Esophagus squamous epithelium (tissue), 5 donors: ENCODE measurements at regions not wholly inside any gene's neighbourhood (a gene's known extent, or its start where the extent isn't known, plus 50 kb on each side); places are given as distances from the start of the nearest gene placed in this dataset.

Experiments used
- DNase-seq: peaks from one replicate; lab custom pipeline; 2025; lab: John Stamatoyannopoulos, UW
- H3K27ac ChIP-seq, 4 donors: fragments of 200-600 bp; sonication (generic); one replicate each; pipeline ENCODE4 v1.5.1; 2016 to 2019; ENCODE audit warnings: mild to moderate bottlenecking in 1 of 4
- H3K27me3 ChIP-seq, 4 donors: fragments of 200-600 bp; sonication (generic); 1 replicate in 3 of 4; 2 replicates in 1 of 4; pipeline versions ENCODE4 v1.5.1 to v1.6.0; 2017 to 2021; ENCODE audit warnings: antibody characterized with exemption in 1 of 4
- H3K36me3 ChIP-seq, 3 donors: fragments of 200-600 bp; sonication (generic); one replicate each; pipeline ENCODE4 v1.5.1; 2016 to 2019
- H3K4me1 ChIP-seq, 3 donors: fragments of 200-600 bp; sonication (generic); one replicate each; pipeline ENCODE4 v1.5.1; 2017 to 2019
- H3K4me3 ChIP-seq, 4 donors: fragments of 200-600 bp; sonication (generic); 1 replicate in 3 of 4; 2 replicates in 1 of 4; pipeline ENCODE4 v1.5.1; 2016 to 2019; ENCODE audit warnings: mild to moderate bottlenecking in 2 of 4, moderate library complexity in 1 of 4
- H3K9me3 ChIP-seq, 3 donors: fragments of 200-600 bp; sonication (generic); one replicate each; pipeline ENCODE4 v1.5.1; 2016 to 2019
- POLR2A ChIP-seq, 4 donors: fragments of 450-650 bp; IDR thresholded peaks; one replicate each; pipeline ENCODE4 v1.6.1; 2017; ENCODE audit warnings: antibody characterized with exemption in 4 of 4, mild to moderate bottlenecking in 4 of 4, moderate library complexity in 3 of 4
- WGBS, 2 donors: methylation state at CpG; one replicate each; pipeline ENCODE4 v1.1.5; 2018; 5-methylcytosine and 5-hydroxymethylcytosine counted together
- intact Hi-C: fragments of 100-400 bp; cut with DNase I; formaldehyde crosslinking; loops from one replicate; pipeline ENCODE4 v1.15.0; 2022
- TF ChIP-seq, protein P1 (sequence below), 6 experiments: fragments of 450-650 bp in 4 of 6; fragments of 200-600 bp in 2 of 6; sonication (generic) in 2 of 6; IDR thresholded peaks; one replicate each; pipeline ENCODE4 v1.5.1; 2016 to 2019; ENCODE audit warnings: antibody characterized with exemption in 6 of 6, mild to moderate bottlenecking in 4 of 6, moderate library complexity in 4 of 6
- donor health status: DM: yes; HTN: yes; CAD: no.

- no peaks in the 10 kb centered on the region for H3K9me3 ChIP-seq
- intact Hi-C loops = no loop called here
Measured at GRCh38 chr4:31114816-31115215, 394.6 kb downstream of the PCDH7 start.

GRCh38 chr4:31124008-31124585 lies 403.9 kb downstream of the PCDH7 start:
- intact Hi-C loops = no loop called here
- 83 to 89% methylated on average over 4 to 7 of the region's 7 CpGs for WGBS, 2 donors
- Histone ChIP-seq H3K27ac (no peak overlapping the region), H3K4me1 (no peaks in the 10 kb centered on the region), H3K4me3 (no peak overlapping the region), H3K27me3 (no peaks in the 10 kb centered on the region), H3K36me3 (no peaks in the 10 kb centered on the region), H3K9me3 (no peaks in the 10 kb centered on the region)
- TF ChIP-seq, protein P1, sequence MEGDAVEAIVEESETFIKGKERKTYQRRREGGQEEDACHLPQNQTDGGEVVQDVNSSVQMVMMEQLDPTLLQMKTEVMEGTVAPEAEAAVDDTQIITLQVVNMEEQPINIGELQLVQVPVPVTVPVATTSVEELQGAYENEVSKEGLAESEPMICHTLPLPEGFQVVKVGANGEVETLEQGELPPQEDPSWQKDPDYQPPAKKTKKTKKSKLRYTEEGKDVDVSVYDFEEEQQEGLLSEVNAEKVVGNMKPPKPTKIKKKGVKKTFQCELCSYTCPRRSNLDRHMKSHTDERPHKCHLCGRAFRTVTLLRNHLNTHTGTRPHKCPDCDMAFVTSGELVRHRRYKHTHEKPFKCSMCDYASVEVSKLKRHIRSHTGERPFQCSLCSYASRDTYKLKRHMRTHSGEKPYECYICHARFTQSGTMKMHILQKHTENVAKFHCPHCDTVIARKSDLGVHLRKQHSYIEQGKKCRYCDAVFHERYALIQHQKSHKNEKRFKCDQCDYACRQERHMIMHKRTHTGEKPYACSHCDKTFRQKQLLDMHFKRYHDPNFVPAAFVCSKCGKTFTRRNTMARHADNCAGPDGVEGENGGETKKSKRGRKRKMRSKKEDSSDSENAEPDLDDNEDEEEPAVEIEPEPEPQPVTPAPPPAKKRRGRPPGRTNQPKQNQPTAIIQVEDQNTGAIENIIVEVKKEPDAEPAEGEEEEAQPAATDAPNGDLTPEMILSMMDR (IDR thresholded peaks at IDR 0.05) = no peak
- TF ChIP-seq POLR2A (IDR thresholded peaks at IDR 0.05) = no peak
- no peak for DNase-seq

More at GRCh38 chr4:31114816-31115215, 394.6 kb downstream of the PCDH7 start:
- 83 to 88% methylated on average over 6 of the region's 6 CpGs for WGBS, 2 donors
- no peak for TF ChIP-seq POLR2A (IDR thresholded peaks at IDR 0.05)
- TF ChIP-seq, protein P1 (IDR thresholded peaks at IDR 0.05) = no peak
- no peak overlapping the region for H3K4me3 ChIP-seq
- H3K27me3 ChIP-seq = no peaks in the 10 kb centered on the region
- no peak overlapping the region for H3K27ac ChIP-seq
- no peak for DNase-seq
- H3K36me3 ChIP-seq = no peaks in the 10 kb centered on the region
- H3K4me1 ChIP-seq = no peaks in the 10 kb centered on the region

- 76 to 85% methylated on average over 1 of the region's 1 CpG for WGBS, 2 donors
Measured at GRCh38 chr4:31125061-31125460, 404.9 kb downstream of the PCDH7 start.

GRCh38 chr4:31125496-31125895 lies 405.3 kb downstream of the PCDH7 start:
- 64 to 83% methylated on average over 2 of the region's 2 CpGs for WGBS, 2 donors
- Histone ChIP-seq H3K4me3 (no peak overlapping the region), H3K4me1 (no peaks in the 10 kb centered on the region), H3K27me3 (no peaks in the 10 kb centered on the region), H3K9me3 (no peaks in the 10 kb centered on the region), H3K27ac (no peak overlapping the region), H3K36me3 (no peaks in the 10 kb centered on the region)
- TF ChIP-seq, protein P1 (IDR thresholded peaks at IDR 0.05) = no peak
- TF ChIP-seq POLR2A (IDR thresholded peaks at IDR 0.05) = no peak
- intact Hi-C loops = no loop called here
- DNase-seq = no peak

More at GRCh38 chr4:31125061-31125460, 404.9 kb downstream of the PCDH7 start:
- no peaks in the 10 kb centered on the region for H3K36me3 ChIP-seq
- intact Hi-C loops = no loop called here
- H3K9me3 ChIP-seq = no peaks in the 10 kb centered on the region
- no peak for TF ChIP-seq POLR2A (IDR thresholded peaks at IDR 0.05)
- TF ChIP-seq, protein P1 (IDR thresholded peaks at IDR 0.05) = no peak
- H3K27ac ChIP-seq = no peak overlapping the region
- no peaks in the 10 kb centered on the region for H3K4me1 ChIP-seq
- no peak for DNase-seq
- no peak overlapping the region for H3K4me3 ChIP-seq
- no peaks in the 10 kb centered on the region for H3K27me3 ChIP-seq

DNA sequence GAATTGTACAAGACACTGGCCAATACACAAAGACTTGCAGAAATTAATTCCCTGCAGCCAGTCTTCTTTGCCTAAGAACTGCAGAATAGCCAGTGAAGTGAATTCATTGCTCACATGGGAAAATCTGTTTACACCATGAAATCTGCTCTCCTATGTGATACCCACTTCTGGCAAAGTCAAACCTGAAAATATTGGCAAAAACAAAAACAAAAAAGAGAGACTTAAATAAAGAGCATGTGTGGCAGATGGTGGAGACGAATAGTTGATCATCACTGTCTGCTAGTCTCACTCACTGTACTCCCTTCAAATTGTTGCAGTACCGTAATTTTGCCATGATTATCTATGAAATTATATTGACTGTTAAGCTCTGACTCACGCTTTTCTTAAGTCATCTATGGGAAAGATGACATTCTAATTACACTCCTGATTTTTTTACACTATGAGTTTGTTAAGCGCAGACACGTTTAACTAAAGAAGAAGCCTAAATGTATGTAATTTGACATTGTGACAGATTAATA lies 406.8 kb downstream of the PCDH7 start:
- Histone ChIP-seq H3K27ac (no peak overlapping the region), H3K27me3 (no peaks in the 10 kb centered on the region), H3K36me3 (no peaks in the 10 kb centered on the region), H3K4me3 (no peak overlapping the region), H3K9me3 (no peaks in the 10 kb centered on the region), H3K4me1 (no peaks in the 10 kb centered on the region)
- no peak for TF ChIP-seq POLR2A (IDR thresholded peaks at IDR 0.05)
- TF ChIP-seq, protein P1 (IDR thresholded peaks at IDR 0.05) = no peak
- 79 to 84% methylated on average over 5 of the region's 5 CpGs for WGBS, 2 donors
- intact Hi-C loops = no loop called here
- no peak for DNase-seq
